RWPE2 (cell line): ENCODE measurements at regions not wholly inside any gene's neighbourhood (a gene's known extent, or its start where the extent isn't known, plus 50 kb on each side); places are given as distances from the start of the nearest gene placed in this dataset.
"Not testable (repeated sequence)": the region's sequence is repeated elsewhere in the genome, so short reads cannot be mapped to it uniquely, and the experiment has no call there.

Source experiments
- ATAC-seq: fragments of 200-7000 bp; cut with Tn5 transposase; 3 replicates; pipeline ENCODE4 v1.9.1; 2021; ENCODE audit warnings: low read depth
- DNase-seq: peaks from one replicate; pipeline ENCODE4 v3.0.0-alpha.2; 2020; ENCODE audit warnings: low spot score
- H3K27ac ChIP-seq: fragments of 450-650 bp; 2 replicates; pipeline ENCODE4 v1.5.1; 2017; ENCODE audit warnings: mild to moderate bottlenecking; ENCODE audit not compliant: poor library complexity, severe bottlenecking
- H3K27me3 ChIP-seq: fragments of 250-450 bp; sonication (Bioruptor Pico); 2 replicates; pipeline ENCODE4 v1.5.1; 2021; ENCODE audit warnings: mild to moderate bottlenecking, moderate library complexity; ENCODE audit not compliant: insufficient read depth, poor library complexity, severe bottlenecking
- H3K36me3 ChIP-seq: fragments of 250-450 bp; sonication (Bioruptor Pico); 2 replicates; pipeline ENCODE4 v1.5.1; 2020; ENCODE audit warnings: low read depth, mild to moderate bottlenecking, moderate library complexity
- H3K4me1 ChIP-seq: fragments of 250-450 bp; sonication (Bioruptor Pico); 2 replicates; pipeline ENCODE4 v1.5.1; 2021; ENCODE audit warnings: mild to moderate bottlenecking, moderate library complexity; ENCODE audit not compliant: insufficient read depth, poor library complexity, severe bottlenecking
- H3K4me3 ChIP-seq: fragments of 250-450 bp; sonication (Bioruptor Pico); 2 replicates; pipeline ENCODE4 v1.5.1; 2021; ENCODE audit warnings: mild to moderate bottlenecking, moderate library complexity; ENCODE audit not compliant: severe bottlenecking
- H3K9me3 ChIP-seq: fragments of 250-450 bp; sonication (Bioruptor Pico); 2 replicates; pipeline ENCODE4 v1.5.1; 2021; ENCODE audit warnings: mild to moderate bottlenecking, moderate library complexity; ENCODE audit not compliant: severe bottlenecking

GRCh38 chrY:25152322-25152721 is 100.4 kb upstream of the BPY2C start:
- H3K27ac ChIP-seq, H3K4me1 ChIP-seq, DNase-seq, H3K4me3 ChIP-seq, H3K36me3 ChIP-seq, H3K9me3 ChIP-seq, H3K27me3 ChIP-seq: not testable (repeated sequence)
- peak; percentile 25; the same call in 1 of the 3 replicates for ATAC-seq

DNA sequence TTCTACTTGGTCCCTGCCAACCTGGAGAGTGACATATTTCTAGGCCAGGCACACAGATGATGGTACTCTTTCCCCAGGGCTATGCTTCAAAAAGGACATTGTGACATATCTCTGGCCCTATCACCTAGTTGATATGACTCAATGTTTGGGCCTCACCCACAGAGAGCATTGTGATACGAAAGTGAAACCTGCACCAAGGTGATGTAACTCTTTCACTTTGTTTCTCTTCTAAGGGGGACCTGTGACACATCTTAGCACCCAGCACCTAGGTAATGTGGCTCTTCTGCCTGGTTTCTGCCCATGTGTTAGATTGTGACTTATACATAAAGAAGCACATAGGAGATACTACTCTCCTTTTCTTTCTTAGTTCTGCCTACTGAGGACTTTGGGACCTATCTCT is 96.1 kb upstream of the BPY2C start:
- not testable (repeated sequence) for H3K27ac ChIP-seq, H3K27me3 ChIP-seq, H3K4me1 ChIP-seq, H3K9me3 ChIP-seq, DNase-seq, H3K36me3 ChIP-seq, H3K4me3 ChIP-seq
- ATAC-seq = 0 out of 3 replicates have a peak, but pooled peaks have one; percentile 32

GRCh38 chrY:25132139-25132849 is 80.4 kb upstream of the BPY2C start:
- H3K4me3 ChIP-seq, H3K27me3 ChIP-seq, H3K27ac ChIP-seq, H3K9me3 ChIP-seq, H3K36me3 ChIP-seq, H3K4me1 ChIP-seq, DNase-seq: not testable (repeated sequence)
- peak; percentile 84 for ATAC-seq

GRCh38 chrY:25120897-25121296 is 69.0 kb upstream of the BPY2C start:
- DNase-seq, H3K9me3 ChIP-seq, ATAC-seq, H3K27ac ChIP-seq, H3K36me3 ChIP-seq, H3K4me3 ChIP-seq, H3K4me1 ChIP-seq, H3K27me3 ChIP-seq: not testable (repeated sequence)

GRCh38 chrY:25108180-25108579 is 56.3 kb upstream of the BPY2C start:
- H3K36me3 ChIP-seq, H3K4me3 ChIP-seq, H3K27me3 ChIP-seq, H3K4me1 ChIP-seq, ATAC-seq, DNase-seq, H3K27ac ChIP-seq, H3K9me3 ChIP-seq: not testable (repeated sequence)
